Transverse colon (tissue), 4 donors: ENCODE measurements at regions not wholly inside any gene's neighbourhood (a gene's known extent, or its start where the extent isn't known, plus 50 kb on each side); places are given as distances from the start of the nearest gene placed in this dataset.

ENCODE experiments used
- DNase-seq: peaks from one replicate; pipeline ENCODE4 v3.0.0-alpha.2; 2019
- H3K27ac ChIP-seq, 4 donors: fragments of 200-600 bp; sonication (generic); 2 replicates each; pipeline ENCODE4 v1.5.1; 2016 to 2018; ENCODE audit warnings: inconsistent platforms in 4 of 4
- H3K27me3 ChIP-seq: fragments of 200-600 bp; sonication (generic); 2 replicates; pipeline ENCODE4 v1.5.1; 2017; ENCODE audit warnings: inconsistent platforms
- H3K36me3 ChIP-seq, 4 donors: fragments of 200-600 bp; sonication (generic); 2 replicates each; pipeline ENCODE4 v1.5.1; 2017 to 2019; ENCODE audit warnings: inconsistent platforms in 4 of 4
- H3K4me1 ChIP-seq, 4 donors: fragments of 200-600 bp; sonication (generic); 2 replicates each; pipeline ENCODE4 v1.5.1; 2017 to 2020; ENCODE audit warnings: inconsistent platforms in 4 of 4
- H3K4me3 ChIP-seq, 4 donors: fragments of 200-600 bp; sonication (generic); 1 replicate in 1 of 4; 2 replicates in 3 of 4; pipeline versions ENCODE4 v1.5.1 to v1.6.1; 2017 to 2019; ENCODE audit warnings: inconsistent platforms in 4 of 4
- H3K9me3 ChIP-seq, 2 donors: fragments of 200-600 bp; sonication (generic); 2 replicates each; pipeline ENCODE4 v1.5.1; 2017 to 2019; ENCODE audit warnings: inconsistent platforms in 2 of 2
- CTCF ChIP-seq, 5 experiments: fragments of 200-600 bp in 3 of 5; fragments of 450-650 bp in 2 of 5; sonication (generic) in 3 of 5; IDR thresholded peaks; 1 replicate in 2 of 5; 2 replicates in 3 of 5; pipeline ENCODE4 v1.5.1; 2016 to 2017; ENCODE audit warnings: antibody characterized with exemption in 5 of 5, inconsistent platforms in 3 of 5, mild to moderate bottlenecking in 2 of 5, moderate library complexity in 1 of 5
- EP300 ChIP-seq: sonication (generic); formaldehyde crosslinking; IDR thresholded peaks from one replicate; pipeline ENCODE4 v1.6.1; 2017; ENCODE audit warnings: antibody characterized with exemption, low read depth
- POLR2A ChIP-seq: fragments of 450-650 bp; IDR thresholded peaks from one replicate; pipeline ENCODE4 v1.6.1; 2016; ENCODE audit warnings: antibody characterized with exemption, mild to moderate bottlenecking, moderate library complexity
- POLR2AphosphoS5 ChIP-seq, 3 donors: sonication (generic); formaldehyde crosslinking; IDR thresholded peaks; one replicate each; pipeline ENCODE4 v1.6.1; 2016; ENCODE audit warnings: antibody characterized with exemption in 3 of 3
- WGBS, 2 donors: methylation state at CpG; one replicate each; pipeline ENCODE4 v1.1.5; 2018; ENCODE audit warnings: low coverage in 1 of 2; 5-methylcytosine and 5-hydroxymethylcytosine counted together
- in situ Hi-C, 4 donors: fragments of 200-750 bp; cut with MboI; loops; one replicate each; pipeline versions ENCODE4 v1.15.0 to v1.15.1; 2017; ENCODE audit warnings: low sequenced_read_pairs in 3 of 4, low pct_ligation_motif_present in 1 of 4, low pct_unique_long_range_greater_than_20kb in 1 of 4
- intact Hi-C: fragments of 100-400 bp; cut with DNase I; formaldehyde crosslinking; loops from one replicate; pipeline ENCODE4 v1.15.1; 2023; ENCODE audit warnings: low total_unique reads

- WGBS, 2 donors: 72 to 85% methylated on average over 6 to 7 of the region's 7 CpGs
- no peaks in the 10 kb centered on the region for H3K9me3 ChIP-seq
These were observed 431.2 kb upstream of the DYNLRB2 start for GRCh38 chr16:80109581-80109980.

DNA sequence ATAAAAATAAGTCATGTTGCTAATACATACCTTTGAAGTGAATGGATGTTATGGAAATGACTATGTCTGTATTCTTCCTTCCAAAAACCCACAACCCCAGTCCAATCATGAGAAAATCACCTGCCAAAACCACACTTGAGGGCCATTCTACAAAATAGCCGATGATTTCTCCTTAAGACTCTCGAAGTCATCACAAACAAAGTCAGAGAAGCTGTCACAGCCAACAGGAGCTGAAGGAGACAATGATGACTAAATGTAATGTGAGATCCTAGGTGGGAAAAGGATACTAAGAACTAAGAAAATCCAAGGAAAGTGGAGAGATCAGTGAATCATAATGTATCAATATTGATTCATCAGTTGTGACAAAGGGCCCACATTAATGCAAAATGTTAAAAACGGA lies 432.9 kb upstream of the DYNLRB2 start:
- Histone ChIP-seq H3K4me3 (no peak overlapping the region), H3K27ac (no peak overlapping the region), H3K4me1 (no peaks in the 10 kb centered on the region), H3K36me3 (no peaks in the 10 kb centered on the region), H3K27me3 (no peaks in the 10 kb centered on the region), H3K9me3 (no peaks in the 10 kb centered on the region)
- intact Hi-C loops (no loop called here), in situ Hi-C loops (no loop called here)
- DNase-seq: no peak
- no peak for TF ChIP-seq POLR2AphosphoS5 (IDR thresholded peaks at IDR 0.05)
- TF ChIP-seq POLR2A: no peak
- no peak for TF ChIP-seq CTCF (IDR thresholded peaks at IDR 0.05)
- TF ChIP-seq EP300: no peak
- WGBS, 2 donors: 89 to 90% methylated on average over 3 of the region's 3 CpGs

More at GRCh38 chr16:80109581-80109980, 431.2 kb upstream of the DYNLRB2 start:
- TF ChIP-seq CTCF (IDR thresholded peaks at IDR 0.05): no peak
- no peak for DNase-seq
- Histone ChIP-seq H3K27me3 (no peaks in the 10 kb centered on the region), H3K4me3 (no peak overlapping the region), H3K27ac (no peak overlapping the region), H3K36me3 (no peaks in the 10 kb centered on the region), H3K4me1 (no peaks in the 10 kb centered on the region)
- intact Hi-C loops: no loop called here
- in situ Hi-C loops: no loop called here

DNA sequence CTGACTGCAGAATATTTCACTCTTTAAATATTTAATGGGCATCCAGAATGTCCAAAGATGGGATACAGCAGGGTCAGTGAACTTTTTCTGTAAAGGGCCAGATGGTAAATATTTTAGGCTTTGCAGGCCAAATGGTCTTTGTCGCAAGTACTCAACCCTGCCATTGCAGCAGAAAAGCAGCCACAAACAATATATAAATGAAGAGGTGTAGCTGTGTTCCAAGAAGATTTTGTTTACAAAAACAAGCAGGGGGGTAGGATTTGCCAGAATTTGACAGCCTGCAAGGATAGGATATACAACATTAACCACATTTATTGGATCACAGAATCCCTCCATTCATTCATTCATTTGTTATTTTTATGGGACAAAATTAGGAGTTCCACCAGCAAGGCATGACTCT lies 435.0 kb upstream of the DYNLRB2 start:
- DNase-seq: no peak
- no peak overlapping the region for H3K27ac ChIP-seq
- in situ Hi-C loops (no loop called here), intact Hi-C loops (no loop called here)
- no peaks in the 10 kb centered on the region for H3K36me3 ChIP-seq
- WGBS, 2 donors: 90 to 100% methylated on average over 1 of the region's 1 CpG
- no peak overlapping the region for H3K4me3 ChIP-seq
- H3K9me3 ChIP-seq: no peaks in the 10 kb centered on the region
- no peaks in the 10 kb centered on the region for H3K27me3 ChIP-seq
- TF ChIP-seq POLR2A: no peak
- TF ChIP-seq POLR2AphosphoS5 (IDR thresholded peaks at IDR 0.05): no peak
- no peak for TF ChIP-seq EP300
- no peak for TF ChIP-seq CTCF (IDR thresholded peaks at IDR 0.05)
- no peaks in the 10 kb centered on the region for H3K4me1 ChIP-seq

DNA sequence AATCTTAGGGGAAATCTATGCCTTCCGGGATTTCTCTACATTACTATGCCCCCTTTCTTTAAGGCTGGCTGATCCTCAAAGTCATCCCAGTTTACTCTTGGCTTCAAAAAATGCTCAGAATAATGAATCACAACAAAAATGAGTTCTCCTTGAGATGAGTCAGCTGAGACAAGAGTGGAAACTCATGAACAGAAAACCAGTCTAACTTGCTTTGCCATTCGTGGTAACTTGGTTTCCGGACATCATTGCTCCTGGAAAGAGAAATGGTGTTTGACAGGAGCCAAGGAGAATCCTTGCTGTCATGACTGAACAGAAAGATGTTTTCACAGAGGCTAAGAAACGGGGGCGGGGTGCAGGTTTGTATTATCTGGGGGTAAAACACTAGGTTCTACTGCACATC lies 435.6 kb upstream of the DYNLRB2 start:
- H3K9me3 ChIP-seq: no peaks in the 10 kb centered on the region
- H3K4me3 ChIP-seq: no peak overlapping the region
- no peak for DNase-seq
- no peaks in the 10 kb centered on the region for H3K27me3 ChIP-seq
- WGBS, 2 donors: 73 to 79% methylated on average over 5 of the region's 5 CpGs
- intact Hi-C loops (no loop called here), in situ Hi-C loops (no loop called here)
- H3K27ac ChIP-seq: no peak overlapping the region
- H3K36me3 ChIP-seq: no peaks in the 10 kb centered on the region
- no peaks in the 10 kb centered on the region for H3K4me1 ChIP-seq
- TF ChIP-seq EP300 (no peak), CTCF (IDR thresholded peaks at IDR 0.05) (no peak), POLR2A (no peak), POLR2AphosphoS5 (IDR thresholded peaks at IDR 0.05) (no peak)
